ENCODE measurements at regions not wholly inside any gene's neighbourhood (a gene's known extent, or its start where the extent isn't known, plus 50 kb on each side); places are given as distances from the start of the nearest gene placed in this dataset.

DNA sequence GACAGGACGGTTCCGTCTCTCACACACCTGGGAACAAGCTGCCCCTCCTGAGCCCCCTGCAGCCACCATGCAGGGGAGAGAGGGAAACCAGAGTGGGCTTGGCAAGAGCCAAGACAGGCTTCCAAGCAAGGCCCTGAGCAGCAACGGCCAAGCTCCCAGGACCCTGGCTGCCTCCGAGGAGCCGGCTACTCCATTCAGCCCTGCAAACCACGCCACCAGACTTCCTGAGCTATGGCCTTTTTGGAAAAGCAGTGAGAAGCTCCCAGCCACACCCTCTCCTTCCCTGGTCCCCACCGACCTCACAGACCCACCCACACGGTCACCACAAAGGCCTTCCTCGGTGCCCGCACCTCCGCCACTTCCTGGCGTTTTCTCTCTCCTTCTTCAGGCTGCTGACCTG, 479.0 kb downstream of the BRD1 start:
- CTCF ChIA-PET: no interaction called here
- intact Hi-C loops (cut with micrococcal nuclease; ENCODE audit: unreplicated experiment) (no loop called here), in situ Hi-C loops (cut with HindIII; ENCODE audit: low pct_unique_long_range_greater_than_20kb, low sequenced_read_pairs) (no loop called here)
- no peak for ATAC-seq
- DNase-seq (ENCODE audit: low read depth, low spot score): no peak
- POLR2A ChIA-PET: no interaction called here
- Histone ChIP-seq H3K4me3 (ENCODE audit: low read depth in 2 of 2, low read length in 2 of 2) (no peak overlapping the region), H3K27ac (ENCODE audit: low read length) (no peak overlapping the region), H3K4me1 (ENCODE audit: control insufficient read depth, insufficient read depth, low read length) (no peaks in the 10 kb centered on the region), H3K36me3 (ENCODE audit: control insufficient read depth, insufficient read depth, low read length) (no peaks in the 10 kb centered on the region), H3K27me3 (ENCODE audit: control insufficient read depth, insufficient read depth, low read length) (no peaks in the 10 kb centered on the region; the same call in 1 of the 2 replicates), H3K9me3 (ENCODE audit: control insufficient read depth, insufficient read depth, low read depth, low read length) (no peaks in the 10 kb centered on the region)
- TF ChIP-seq, protein P1, sequence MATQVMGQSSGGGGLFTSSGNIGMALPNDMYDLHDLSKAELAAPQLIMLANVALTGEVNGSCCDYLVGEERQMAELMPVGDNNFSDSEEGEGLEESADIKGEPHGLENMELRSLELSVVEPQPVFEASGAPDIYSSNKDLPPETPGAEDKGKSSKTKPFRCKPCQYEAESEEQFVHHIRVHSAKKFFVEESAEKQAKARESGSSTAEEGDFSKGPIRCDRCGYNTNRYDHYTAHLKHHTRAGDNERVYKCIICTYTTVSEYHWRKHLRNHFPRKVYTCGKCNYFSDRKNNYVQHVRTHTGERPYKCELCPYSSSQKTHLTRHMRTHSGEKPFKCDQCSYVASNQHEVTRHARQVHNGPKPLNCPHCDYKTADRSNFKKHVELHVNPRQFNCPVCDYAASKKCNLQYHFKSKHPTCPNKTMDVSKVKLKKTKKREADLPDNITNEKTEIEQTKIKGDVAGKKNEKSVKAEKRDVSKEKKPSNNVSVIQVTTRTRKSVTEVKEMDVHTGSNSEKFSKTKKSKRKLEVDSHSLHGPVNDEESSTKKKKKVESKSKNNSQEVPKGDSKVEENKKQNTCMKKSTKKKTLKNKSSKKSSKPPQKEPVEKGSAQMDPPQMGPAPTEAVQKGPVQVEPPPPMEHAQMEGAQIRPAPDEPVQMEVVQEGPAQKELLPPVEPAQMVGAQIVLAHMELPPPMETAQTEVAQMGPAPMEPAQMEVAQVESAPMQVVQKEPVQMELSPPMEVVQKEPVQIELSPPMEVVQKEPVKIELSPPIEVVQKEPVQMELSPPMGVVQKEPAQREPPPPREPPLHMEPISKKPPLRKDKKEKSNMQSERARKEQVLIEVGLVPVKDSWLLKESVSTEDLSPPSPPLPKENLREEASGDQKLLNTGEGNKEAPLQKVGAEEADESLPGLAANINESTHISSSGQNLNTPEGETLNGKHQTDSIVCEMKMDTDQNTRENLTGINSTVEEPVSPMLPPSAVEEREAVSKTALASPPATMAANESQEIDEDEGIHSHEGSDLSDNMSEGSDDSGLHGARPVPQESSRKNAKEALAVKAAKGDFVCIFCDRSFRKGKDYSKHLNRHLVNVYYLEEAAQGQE (IDR thresholded peaks at IDR 0.05; ENCODE audit: insufficient read depth in 1 of 2, low read depth in 2 of 2, low read length in 1 of 2): no peak
- no peak for TF ChIP-seq POLR2AphosphoS5 (IDR thresholded peaks at IDR 0.05; ENCODE audit: low read depth, low read length)
- no peak for TF ChIP-seq TCF7L2 (IDR thresholded peaks at IDR 0.05; ENCODE audit: low read depth, low read length)
- TF ChIP-seq, protein P2, sequence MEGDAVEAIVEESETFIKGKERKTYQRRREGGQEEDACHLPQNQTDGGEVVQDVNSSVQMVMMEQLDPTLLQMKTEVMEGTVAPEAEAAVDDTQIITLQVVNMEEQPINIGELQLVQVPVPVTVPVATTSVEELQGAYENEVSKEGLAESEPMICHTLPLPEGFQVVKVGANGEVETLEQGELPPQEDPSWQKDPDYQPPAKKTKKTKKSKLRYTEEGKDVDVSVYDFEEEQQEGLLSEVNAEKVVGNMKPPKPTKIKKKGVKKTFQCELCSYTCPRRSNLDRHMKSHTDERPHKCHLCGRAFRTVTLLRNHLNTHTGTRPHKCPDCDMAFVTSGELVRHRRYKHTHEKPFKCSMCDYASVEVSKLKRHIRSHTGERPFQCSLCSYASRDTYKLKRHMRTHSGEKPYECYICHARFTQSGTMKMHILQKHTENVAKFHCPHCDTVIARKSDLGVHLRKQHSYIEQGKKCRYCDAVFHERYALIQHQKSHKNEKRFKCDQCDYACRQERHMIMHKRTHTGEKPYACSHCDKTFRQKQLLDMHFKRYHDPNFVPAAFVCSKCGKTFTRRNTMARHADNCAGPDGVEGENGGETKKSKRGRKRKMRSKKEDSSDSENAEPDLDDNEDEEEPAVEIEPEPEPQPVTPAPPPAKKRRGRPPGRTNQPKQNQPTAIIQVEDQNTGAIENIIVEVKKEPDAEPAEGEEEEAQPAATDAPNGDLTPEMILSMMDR (IDR thresholded peaks at IDR 0.05): no peak
- BruUV-seq (replicated peaks): no TSS peak

DNA sequence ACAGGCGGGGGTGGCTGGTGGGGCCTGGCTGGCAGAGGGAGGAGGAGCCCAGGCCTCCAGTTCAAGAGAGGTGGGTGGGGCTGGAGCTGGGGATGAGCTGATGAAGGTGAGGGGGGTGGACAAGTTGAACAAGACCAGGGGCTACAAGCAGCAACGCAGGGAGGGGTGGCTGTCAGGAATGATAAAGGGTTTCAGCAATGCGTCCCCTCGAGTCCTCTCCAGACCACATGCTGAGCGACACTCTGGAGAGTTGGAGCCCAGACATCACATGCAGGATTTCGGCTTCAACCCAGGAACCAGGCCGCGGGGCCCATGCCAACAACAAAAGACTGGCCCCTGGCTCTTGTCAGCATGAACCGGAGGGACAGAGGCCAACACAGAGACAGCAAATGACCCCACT, 480.3 kb downstream of the BRD1 start:
- H3K4me1 ChIP-seq (ENCODE audit: control insufficient read depth, insufficient read depth, low read length): no peaks in the 10 kb centered on the region
- H3K27me3 ChIP-seq (ENCODE audit: control insufficient read depth, insufficient read depth, low read length): no peaks in the 10 kb centered on the region; the same call in 1 of the 2 replicates
- H3K36me3 ChIP-seq (ENCODE audit: control insufficient read depth, insufficient read depth, low read length): no peaks in the 10 kb centered on the region
- intact Hi-C loops (cut with micrococcal nuclease; ENCODE audit: unreplicated experiment) (no loop called here), in situ Hi-C loops (cut with HindIII; ENCODE audit: low pct_unique_long_range_greater_than_20kb, low sequenced_read_pairs) (no loop called here)
- POLR2A ChIA-PET: interaction anchor here (0.6 kb wide), 1 partner anchor 12 kb away, joined by 3 read pairs; no protein-coding TSS in a partner anchor
- H3K27ac ChIP-seq (ENCODE audit: low read length): no peak overlapping the region
- H3K4me3 ChIP-seq (ENCODE audit: low read depth in 2 of 2, low read length in 2 of 2): no peak overlapping the region
- no peak for DNase-seq (ENCODE audit: low read depth, low spot score)
- no peak for ATAC-seq
- TF ChIP-seq SIN3A (IDR thresholded peaks at IDR 0.05; ENCODE audit: borderline replicate concordance, insufficient read depth, low read depth, low read length): no peak
- H3K9me3 ChIP-seq (ENCODE audit: control insufficient read depth, insufficient read depth, low read depth, low read length): no peaks in the 10 kb centered on the region
- CTCF ChIA-PET: no interaction called here
- BruUV-seq (replicated peaks): no TSS peak

DNA sequence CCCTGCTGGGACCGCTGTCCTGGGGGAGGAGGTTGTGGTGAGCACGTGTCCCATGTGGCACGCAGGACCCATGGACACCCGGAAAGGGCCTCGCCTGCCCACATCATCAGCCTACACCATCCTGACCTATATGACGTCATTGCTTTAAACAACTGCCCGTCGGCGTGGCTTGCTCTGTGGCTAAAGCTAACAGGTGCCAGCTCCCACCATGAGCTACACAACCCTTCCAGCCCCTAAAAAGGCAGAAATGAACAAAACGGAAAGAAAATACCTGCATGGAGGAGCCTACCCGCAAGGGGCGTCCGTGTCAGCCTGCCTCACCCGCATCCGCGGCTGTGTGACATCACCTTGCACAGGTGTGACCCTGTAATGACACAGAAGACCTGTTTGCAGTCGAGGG, 481.8 kb downstream of the BRD1 start:
- Histone ChIP-seq H3K9me3 (ENCODE audit: control insufficient read depth, insufficient read depth, low read depth, low read length) (no peaks in the 10 kb centered on the region), H3K27me3 (ENCODE audit: control insufficient read depth, insufficient read depth, low read length) (no peaks in the 10 kb centered on the region; the same call in 1 of the 2 replicates), H3K4me3 (ENCODE audit: low read depth in 2 of 2, low read length in 2 of 2) (no peak overlapping the region), H3K36me3 (ENCODE audit: control insufficient read depth, insufficient read depth, low read length) (no peaks in the 10 kb centered on the region), H3K27ac (ENCODE audit: low read length) (no peak overlapping the region), H3K4me1 (ENCODE audit: control insufficient read depth, insufficient read depth, low read length) (no peaks in the 10 kb centered on the region)
- ChIA-PET POLR2A (no interaction called here), CTCF (no interaction called here)
- in situ Hi-C loops (cut with HindIII; ENCODE audit: low pct_unique_long_range_greater_than_20kb, low sequenced_read_pairs): no loop called here
- ATAC-seq: no peak
- no peak for DNase-seq (ENCODE audit: low read depth, low spot score)
- TF ChIP-seq SIN3A (IDR thresholded peaks at IDR 0.05; ENCODE audit: borderline replicate concordance, insufficient read depth, low read depth, low read length): no peak
- TF ChIP-seq, protein P1 (IDR thresholded peaks at IDR 0.05; ENCODE audit: insufficient read depth in 1 of 2, low read depth in 2 of 2, low read length in 1 of 2): no peak
- TF ChIP-seq POLR2AphosphoS5 (IDR thresholded peaks at IDR 0.05; ENCODE audit: low read depth, low read length): no peak
- no peak for TF ChIP-seq TCF7L2 (IDR thresholded peaks at IDR 0.05; ENCODE audit: low read depth, low read length)
- TF ChIP-seq, protein P2 (IDR thresholded peaks at IDR 0.05): no peak
- intact Hi-C loops (cut with micrococcal nuclease; ENCODE audit: unreplicated experiment): no loop called here
- BruUV-seq (replicated peaks): no TSS peak

Measured in Panc1 (cell line).